HepG2 (cell line): ENCODE measurements at regions not wholly inside any gene's neighbourhood (a gene's known extent, or its start where the extent isn't known, plus 50 kb on each side); places are given as distances from the start of the nearest gene placed in this dataset.

Experiments used
- ATAC-seq: fragments of 200-7000 bp; cut with Tn5 transposase; 3 replicates; pipeline ENCODE4 v1.9.1; 2020; ENCODE audit warnings: mild to moderate bottlenecking, moderate library complexity
- BruUV-seq: library from RNA; stranded (reverse); fragments of 400-500 nt; replicated peaks from 2 replicates; lab custom pipeline; 2021; lab: Mats Ljungman, UMichigan
- CTCF ChIA-PET: fragments of 300-600 bp; formaldehyde crosslinking; extraction: SDS; loops from one replicate; lab custom pipeline; 2021; ENCODE audit warnings: low total read pairs, inconsistent platforms, low intra/inter-chr PET ratio; lab: Yijun Ruan, JAX
- POLR2A ChIA-PET: fragments of 350-600 bp; sonication (Branson Sonifier 250); formaldehyde crosslinking; loops from one replicate; lab custom pipeline; 2020; ENCODE audit warnings: antibody characterized with exemption, inconsistent platforms; lab: Yijun Ruan, JAX
- DNase-seq: peaks from one replicate; pipeline ENCODE4 v3.0.0-alpha.2; 2015; ENCODE audit warnings: low spot score
- FAIRE-seq: peaks from 3 replicates; lab custom pipeline; 2011; peaks lifted over from hg19 to GRCh38; lab: Jason Lieb, UNC
- H2AFZ ChIP-seq: one replicate; pipeline ENCODE4 v1.6.1; 2011; ENCODE audit warnings: low read length, inconsistent platforms
- H3K27ac ChIP-seq: fragments of 300-600 bp; 3 replicates; pipeline ENCODE4 v1.8.0; 2011; ENCODE audit warnings: mixed run types, mild to moderate bottlenecking, mixed read lengths, low read length, inconsistent platforms; ENCODE audit not compliant: insufficient read depth; ENCODE audit errors: extremely low read length
- H3K27me3 ChIP-seq, 2 experiments: fragments of 200-600 bp in 1 of 2; 2 replicates in 1 of 2; 3 replicates in 1 of 2; pipeline versions ENCODE4 v1.6.0 to v1.8.0; 2011; ENCODE audit warnings: low read length in 2 of 2, mild to moderate bottlenecking in 2 of 2, moderate library complexity in 2 of 2, inconsistent platforms in 1 of 2; ENCODE audit not compliant: insufficient read depth in 2 of 2, control insufficient read depth in 1 of 2
- H3K36me3 ChIP-seq, 2 experiments: fragments of 200-600 bp in 1 of 2; replicated peaks in 1 of 2; 2 replicates in 1 of 2; 3 replicates in 1 of 2; pipeline versions ENCODE4 v1.5.1 to v1.8.0; 2011; ENCODE audit warnings: low read length in 2 of 2, inconsistent platforms in 1 of 2; ENCODE audit not compliant: insufficient read depth in 2 of 2, control insufficient read depth in 1 of 2
- H3K4me1 ChIP-seq: 2 replicates; pipeline ENCODE4 v1.5.1; 2012; ENCODE audit warnings: low read length, inconsistent platforms; ENCODE audit not compliant: insufficient read depth
- H3K4me2 ChIP-seq: 2 replicates; pipeline ENCODE4 v1.6.0; 2011; ENCODE audit warnings: low read depth, low read length, inconsistent platforms
- H3K4me3 ChIP-seq, 3 experiments: fragments of 200-600 bp in 1 of 3; sonication (generic), shearing (Covaris generic) in 1 of 3; replicated peaks in 1 of 3; 2 replicates each; pipeline ENCODE4 v1.5.1; 2011 to 2016; ENCODE audit warnings: low read length in 3 of 3, inconsistent platforms in 2 of 3, low read depth in 2 of 3, mild to moderate bottlenecking in 2 of 3, control low read depth in 1 of 3, mixed read lengths in 1 of 3; ENCODE audit not compliant: insufficient read depth in 1 of 3
- H3K79me2 ChIP-seq: one replicate; pipeline ENCODE4 v1.6.1; 2011; ENCODE audit warnings: low read length, inconsistent platforms; ENCODE audit not compliant: insufficient read depth
- H3K9ac ChIP-seq: 2 replicates; pipeline ENCODE4 v1.6.0; 2011; ENCODE audit warnings: mild to moderate bottlenecking, low read depth, low read length, inconsistent platforms; ENCODE audit not compliant: insufficient read depth
- H3K9me3 ChIP-seq: 2 replicates; pipeline ENCODE4 v1.5.1; 2012; ENCODE audit warnings: mild to moderate bottlenecking, low read length
- H4K20me1 ChIP-seq: 2 replicates; pipeline ENCODE4 v1.6.0; 2011; ENCODE audit warnings: inconsistent platforms, mild to moderate bottlenecking, low read length, moderate library complexity; ENCODE audit not compliant: insufficient read depth
- ARID4A ChIP-seq: sonication (generic); formaldehyde crosslinking; IDR thresholded peaks from 2 replicates; pipeline ENCODE4 v1.5.0; 2020; ENCODE audit warnings: mild to moderate bottlenecking, missing genetic modification reagents, borderline replicate concordance
- FOXM1 ChIP-seq: sonication (generic); formaldehyde crosslinking; IDR thresholded peaks from 2 replicates; pipeline ENCODE4 v1.5.0; 2020; ENCODE audit warnings: missing genetic modification reagents
- GABPA ChIP-seq, 2 experiments: IDR thresholded peaks; 2 replicates each; pipeline ENCODE4 v1.6.1; 2011 to 2016; ENCODE audit warnings: low read depth in 2 of 2, low read length in 1 of 2, missing biosample characterization in 1 of 2, missing genetic modification characterization in 1 of 2
- HDAC1 ChIP-seq: sonication (generic); formaldehyde crosslinking; IDR thresholded peaks from 2 replicates; pipeline ENCODE4 v1.5.1; 2020; ENCODE audit warnings: mild to moderate bottlenecking, missing genetic modification reagents
- HMG20A ChIP-seq: IDR thresholded peaks from 2 replicates; pipeline ENCODE4 v1.6.1; 2016; ENCODE audit warnings: borderline replicate concordance
- IRX3 ChIP-seq: sonication (generic); formaldehyde crosslinking; IDR thresholded peaks from 2 replicates; pipeline ENCODE4 v1.8.1; 2023; ENCODE audit warnings: mild to moderate bottlenecking, low read depth, missing genetic modification reagents, borderline replicate concordance
- MEF2D ChIP-seq: sonication (generic); formaldehyde crosslinking; IDR thresholded peaks from 2 replicates; pipeline ENCODE4 v1.5.1; 2020; ENCODE audit warnings: mild to moderate bottlenecking, missing genetic modification reagents
- MTF2 ChIP-seq: sonication (generic); formaldehyde crosslinking; IDR thresholded peaks from 2 replicates; pipeline ENCODE4 v1.5.0; 2020; ENCODE audit warnings: missing genetic modification reagents, borderline replicate concordance
- SIX4 ChIP-seq: sonication (generic); formaldehyde crosslinking; IDR thresholded peaks from 2 replicates; pipeline ENCODE4 v1.4.0; 2020; ENCODE audit warnings: missing genetic modification reagents
- SMAD9 ChIP-seq: sonication (generic); formaldehyde crosslinking; IDR thresholded peaks from 2 replicates; pipeline ENCODE4 v1.5.1; 2020; ENCODE audit warnings: mild to moderate bottlenecking, missing genetic modification reagents
- TFAP4 ChIP-seq: sonication (generic); IDR thresholded peaks from 2 replicates; pipeline ENCODE4 v1.6.1; 2016; ENCODE audit warnings: low read depth, borderline replicate concordance
- TSC22D2 ChIP-seq: sonication (generic); formaldehyde crosslinking; IDR thresholded peaks from 2 replicates; pipeline ENCODE4 v1.5.1; 2020; ENCODE audit warnings: missing genetic modification reagents, mild to moderate bottlenecking, borderline replicate concordance
- ZNF317 ChIP-seq: sonication (generic); formaldehyde crosslinking; IDR thresholded peaks from 2 replicates; pipeline ENCODE4 v1.5.0; 2020; ENCODE audit warnings: mild to moderate bottlenecking, missing genetic modification reagents
- ZNF335 ChIP-seq: sonication (generic); formaldehyde crosslinking; IDR thresholded peaks from 2 replicates; pipeline ENCODE4 v1.4.0; 2020; ENCODE audit warnings: missing genetic modification reagents
- WGBS: methylation state at CpG from one replicate; pipeline ENCODE4 v1.1.6; 2017; ENCODE audit warnings: low lambda C conversion rate; 5-methylcytosine and 5-hydroxymethylcytosine counted together
- in situ Hi-C: cut with HindIII; loops from 2 replicates; pipeline ENCODE4 v1.10.0; 2017; ENCODE audit warnings: low pct_unique_long_range_greater_than_20kb; ENCODE audit not compliant: extremely low pct_ligation_motif_present
- intact Hi-C: fragments of 100-400 bp; cut with micrococcal nuclease; formaldehyde crosslinking; loops from one replicate; pipeline ENCODE4 v1.10.0; 2022; ENCODE audit not compliant: unreplicated experiment

GRCh38 chr12:91923864-91924263 is 221.8 kb downstream of the BTG1 start:
- BruUV-seq, result no TSS peak
- FAIRE-seq, result no peak

More at GRCh38 chr12:91923864-91924263, 221.8 kb downstream of the BTG1 start:
- no peaks in the 10 kb centered on the region for H3K27me3 ChIP-seq
- ChIA-PET POLR2A (no interaction called here), CTCF (no interaction called here)
- no peak overlapping the region for H3K4me3 ChIP-seq
- ATAC-seq (no peak), DNase-seq (no peak)
- H3K4me2 ChIP-seq, result no peak overlapping the region
- no peaks in the 10 kb centered on the region for H4K20me1 ChIP-seq
- H3K9ac ChIP-seq, result no peak overlapping the region
- TF ChIP-seq ZNF335, result no peak
- no peak for TF ChIP-seq HMG20A
- no peak for TF ChIP-seq SMAD9
- no peak for TF ChIP-seq TFAP4
- no peak for TF ChIP-seq IRX3 (CRISPR knock-in tag)
- no peak for TF ChIP-seq ZNF317
- no peak for TF ChIP-seq ARID4A (CRISPR knock-in tag)
- no peak for TF ChIP-seq MEF2D (CRISPR knock-in tag)
- no peak for TF ChIP-seq TSC22D2 (CRISPR knock-in tag)
- TF ChIP-seq GABPA (IDR thresholded peaks at IDR 0.05; ENCODE audit: low read depth, low read length), result no peak
- no peak for TF ChIP-seq GABPA (CRISPR knock-in tag; IDR thresholded peaks at IDR 0.05; ENCODE audit: low read depth)
- no peak for TF ChIP-seq FOXM1 (CRISPR knock-in tag)
- TF ChIP-seq MTF2 (CRISPR knock-in tag), result no peak
- no peak for TF ChIP-seq HDAC1 (CRISPR knock-in tag)
- no peak for TF ChIP-seq SIX4 (CRISPR knock-in tag)
- H3K4me1 ChIP-seq, result no peaks in the 10 kb centered on the region
- H3K36me3 ChIP-seq, result no peaks in the 10 kb centered on the region
- in situ Hi-C loops (no loop called here), intact Hi-C loops (no loop called here)
- H2AFZ ChIP-seq, result no peak overlapping the region
- H3K9me3 ChIP-seq, result no peaks in the 10 kb centered on the region
- no CpG with 5 or more reads among the region's 31 CpGs for WGBS
- no peak overlapping the region for H3K27ac ChIP-seq
- H3K79me2 ChIP-seq, result no peaks in the 10 kb centered on the region
